ENCODE measurements at regions not wholly inside any gene's neighbourhood (a gene's known extent, or its start where the extent isn't known, plus 50 kb on each side); places are given as distances from the start of the nearest gene placed in this dataset.
"Not testable (repeated sequence)": the region's sequence is repeated elsewhere in the genome, so short reads cannot be mapped to it uniquely, and the experiment has no call there.

- TF ChIP-seq NFRKB (IDR thresholded peaks at IDR 0.05); SUZ12 (IDR thresholded peaks at IDR 0.05); ELF4 (IDR thresholded peaks at IDR 0.05); LEF1 (IDR thresholded peaks at IDR 0.05; ENCODE audit: borderline replicate concordance); SP1 (IDR thresholded peaks at IDR 0.05); FOXM1 (IDR thresholded peaks at IDR 0.05; ENCODE audit: borderline replicate concordance); CTBP1 (IDR thresholded peaks at IDR 0.05; ENCODE audit: borderline replicate concordance); FOXA1 (IDR thresholded peaks at IDR 0.05): not testable (repeated sequence)
- TF ChIP-seq, protein P1, sequence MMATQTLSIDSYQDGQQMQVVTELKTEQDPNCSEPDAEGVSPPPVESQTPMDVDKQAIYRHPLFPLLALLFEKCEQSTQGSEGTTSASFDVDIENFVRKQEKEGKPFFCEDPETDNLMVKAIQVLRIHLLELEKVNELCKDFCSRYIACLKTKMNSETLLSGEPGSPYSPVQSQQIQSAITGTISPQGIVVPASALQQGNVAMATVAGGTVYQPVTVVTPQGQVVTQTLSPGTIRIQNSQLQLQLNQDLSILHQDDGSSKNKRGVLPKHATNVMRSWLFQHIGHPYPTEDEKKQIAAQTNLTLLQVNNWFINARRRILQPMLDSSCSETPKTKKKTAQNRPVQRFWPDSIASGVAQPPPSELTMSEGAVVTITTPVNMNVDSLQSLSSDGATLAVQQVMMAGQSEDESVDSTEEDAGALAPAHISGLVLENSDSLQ (IDR thresholded peaks at IDR 0.05) = not testable (repeated sequence)
Measured at GRCh38 chr3:3646103-3646844, 153.0 kb upstream of the LRRN1 start.
